VCaP (cell line): ENCODE measurements at regions not wholly inside any gene's neighbourhood (a gene's known extent, or its start where the extent isn't known, plus 50 kb on each side); places are given as distances from the start of the nearest gene placed in this dataset.

ENCODE experiments used
- H3K27ac ChIP-seq: fragments of 450-650 bp; 2 replicates; pipeline ENCODE4 v1.5.1; 2017
- TF ChIP-seq, protein P1 (sequence below): fragments of 450-650 bp; conservative IDR thresholded peaks from 2 replicates; pipeline ENCODE4 v1.5.1; 2017; ENCODE audit warnings: mild to moderate bottlenecking, moderate library complexity

DNA sequence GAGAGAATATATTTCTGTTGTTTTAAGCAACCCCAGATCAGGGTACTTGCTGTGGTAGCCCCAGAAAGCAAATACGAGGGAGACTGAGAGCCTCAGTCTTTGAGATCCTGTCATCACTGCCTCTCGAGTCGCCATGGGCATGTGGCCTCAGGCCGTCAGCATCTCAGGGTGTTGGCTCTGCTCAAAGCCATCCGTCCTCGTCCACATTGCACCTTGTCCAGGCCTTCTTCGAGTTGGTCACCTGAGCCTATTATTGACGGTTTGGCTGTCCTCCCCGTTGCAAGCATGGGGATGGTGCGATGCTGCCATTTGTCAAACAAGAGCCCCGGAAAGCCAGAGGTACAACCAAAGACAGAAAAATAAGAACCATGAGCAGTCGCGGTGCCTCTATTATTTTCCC lies 136.9 kb downstream of the IRF8 start:
- no peak overlapping the region for H3K27ac ChIP-seq
- TF ChIP-seq, protein P1, sequence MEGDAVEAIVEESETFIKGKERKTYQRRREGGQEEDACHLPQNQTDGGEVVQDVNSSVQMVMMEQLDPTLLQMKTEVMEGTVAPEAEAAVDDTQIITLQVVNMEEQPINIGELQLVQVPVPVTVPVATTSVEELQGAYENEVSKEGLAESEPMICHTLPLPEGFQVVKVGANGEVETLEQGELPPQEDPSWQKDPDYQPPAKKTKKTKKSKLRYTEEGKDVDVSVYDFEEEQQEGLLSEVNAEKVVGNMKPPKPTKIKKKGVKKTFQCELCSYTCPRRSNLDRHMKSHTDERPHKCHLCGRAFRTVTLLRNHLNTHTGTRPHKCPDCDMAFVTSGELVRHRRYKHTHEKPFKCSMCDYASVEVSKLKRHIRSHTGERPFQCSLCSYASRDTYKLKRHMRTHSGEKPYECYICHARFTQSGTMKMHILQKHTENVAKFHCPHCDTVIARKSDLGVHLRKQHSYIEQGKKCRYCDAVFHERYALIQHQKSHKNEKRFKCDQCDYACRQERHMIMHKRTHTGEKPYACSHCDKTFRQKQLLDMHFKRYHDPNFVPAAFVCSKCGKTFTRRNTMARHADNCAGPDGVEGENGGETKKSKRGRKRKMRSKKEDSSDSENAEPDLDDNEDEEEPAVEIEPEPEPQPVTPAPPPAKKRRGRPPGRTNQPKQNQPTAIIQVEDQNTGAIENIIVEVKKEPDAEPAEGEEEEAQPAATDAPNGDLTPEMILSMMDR: no peak

DNA sequence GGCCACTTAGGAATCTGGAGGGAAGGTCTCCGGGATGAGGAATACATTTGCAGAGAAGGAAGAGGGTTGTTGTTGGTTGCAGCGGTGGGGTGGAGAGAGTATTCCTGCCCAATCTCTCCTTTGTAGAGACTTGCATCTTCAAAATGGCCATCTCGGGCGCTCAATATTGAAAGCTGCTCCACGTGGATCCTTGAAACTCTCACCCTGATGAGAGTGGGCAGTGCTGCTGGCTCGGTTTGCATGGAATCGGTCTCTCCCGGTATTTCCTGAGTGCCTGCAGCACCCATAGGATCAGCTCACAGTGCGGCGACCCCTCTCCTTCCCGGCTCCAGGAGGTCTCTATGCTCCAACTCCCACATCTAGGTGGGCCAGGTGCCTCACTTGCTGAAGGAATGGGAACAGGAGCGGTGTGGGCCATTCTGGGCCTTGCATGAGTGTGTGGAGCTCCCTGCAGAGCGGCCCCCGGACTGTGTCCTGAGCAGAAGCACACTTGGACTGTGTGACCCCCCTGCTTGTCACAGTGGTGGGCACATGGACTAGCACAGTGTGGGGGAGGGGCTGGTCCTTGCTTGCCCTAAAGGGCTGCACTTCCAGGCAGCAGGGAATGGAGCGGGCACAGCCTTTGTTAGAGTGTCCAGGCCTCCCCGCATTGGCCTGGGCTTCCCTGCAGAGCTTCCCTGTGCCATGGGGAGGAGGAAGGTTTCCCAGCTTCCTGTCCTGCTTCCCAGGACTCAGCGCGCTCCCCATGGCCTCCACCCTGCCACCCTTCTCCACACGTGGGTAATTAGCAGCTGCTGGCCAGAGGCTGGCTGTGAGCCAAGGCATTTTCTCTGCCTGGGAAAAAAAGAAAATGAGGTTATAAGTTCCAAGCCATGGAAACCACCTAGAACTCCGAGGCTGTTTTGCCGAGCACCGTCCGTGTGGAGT lies 139.3 kb downstream of the IRF8 start:
- no peak overlapping the region for H3K27ac ChIP-seq
- TF ChIP-seq, protein P1: no peak

DNA sequence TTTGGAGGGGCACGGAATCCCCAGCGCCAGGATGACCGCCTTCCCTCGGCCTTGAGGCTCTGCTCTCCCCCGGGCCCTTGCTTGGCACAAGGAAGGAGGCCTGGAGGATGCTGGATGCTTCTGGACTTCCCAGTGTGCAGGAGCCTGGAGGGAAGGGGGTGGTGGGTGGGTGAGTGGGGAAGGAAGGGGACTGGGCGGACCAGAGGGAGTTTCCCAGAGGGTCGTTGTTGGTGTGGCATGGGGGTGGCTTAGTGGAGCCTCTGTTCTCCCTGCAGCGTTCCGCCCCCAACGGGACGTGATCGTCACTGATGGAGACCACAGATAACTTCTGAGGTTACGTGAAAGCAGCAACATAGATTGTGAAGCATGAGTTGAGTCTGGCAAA lies 140.0 kb downstream of the IRF8 start:
- no peak overlapping the region for H3K27ac ChIP-seq
- TF ChIP-seq, protein P1: no peak

DNA sequence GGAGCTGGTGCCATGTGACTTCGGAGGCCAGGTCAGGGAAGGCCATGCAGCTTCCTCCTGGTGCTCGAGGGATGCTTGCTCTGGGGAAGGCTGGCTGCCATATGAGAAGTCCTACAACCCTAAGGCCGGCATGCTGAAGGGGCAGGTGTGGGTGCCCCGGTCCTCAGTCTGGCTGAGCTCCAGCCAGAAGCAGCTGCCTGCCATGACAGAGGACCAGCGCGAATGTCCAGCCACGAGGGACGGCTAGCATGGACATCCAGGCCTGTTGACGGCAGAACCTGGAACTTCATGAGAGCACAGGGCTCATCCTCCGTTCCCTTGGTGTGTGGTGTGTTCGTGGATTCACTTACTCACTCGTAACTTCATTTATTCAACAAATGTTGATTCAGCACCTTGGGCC lies 140.6 kb downstream of the IRF8 start:
- no peak overlapping the region for H3K27ac ChIP-seq

DNA sequence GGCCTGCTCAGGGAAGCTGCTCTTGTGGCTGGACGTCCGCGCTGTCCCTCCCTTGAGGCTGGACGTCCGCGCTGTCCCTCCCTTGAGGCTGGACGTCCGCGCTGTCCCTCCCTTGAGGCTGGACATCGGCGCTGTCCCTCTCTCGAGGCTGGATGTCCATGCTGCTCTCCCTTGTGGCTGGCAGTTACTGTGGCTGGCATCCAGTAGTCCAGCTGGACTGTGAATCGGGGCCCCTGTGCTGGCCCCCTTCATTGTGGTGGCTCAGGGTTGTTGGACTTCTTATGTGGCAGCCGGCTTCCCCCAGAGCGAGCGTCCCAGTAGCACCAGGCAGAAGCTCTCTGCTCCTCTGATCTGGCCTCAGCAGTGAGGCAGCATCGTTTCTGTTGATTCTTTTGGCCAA lies 141.5 kb downstream of the IRF8 start:
- H3K27ac ChIP-seq: no peak overlapping the region
- TF ChIP-seq, protein P1: no peak

More for the DNA sequence above, 140.6 kb downstream of the IRF8 start:
- TF ChIP-seq, protein P1: no peak

DNA sequence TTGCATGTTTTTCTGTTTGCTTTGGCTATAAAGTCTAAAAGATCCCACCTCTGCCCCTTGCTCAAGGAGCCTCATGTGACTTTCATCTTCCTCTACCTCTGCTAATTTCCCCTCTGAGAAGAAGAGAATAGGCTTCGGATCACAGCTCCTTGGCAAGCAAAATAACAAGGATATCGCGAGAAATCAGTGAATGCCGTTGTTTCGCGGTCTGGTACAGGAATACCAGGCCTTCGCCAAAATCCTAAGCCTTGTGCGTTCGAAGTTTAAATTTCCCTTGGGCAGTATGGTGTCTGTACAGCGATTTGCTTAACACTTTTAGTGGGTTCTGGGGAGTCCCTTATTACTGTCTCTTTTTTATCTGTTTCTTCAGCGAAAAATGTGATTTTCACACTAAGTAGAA lies 142.3 kb downstream of the IRF8 start:
- TF ChIP-seq, protein P1: no peak
- H3K27ac ChIP-seq: no peak overlapping the region

DNA sequence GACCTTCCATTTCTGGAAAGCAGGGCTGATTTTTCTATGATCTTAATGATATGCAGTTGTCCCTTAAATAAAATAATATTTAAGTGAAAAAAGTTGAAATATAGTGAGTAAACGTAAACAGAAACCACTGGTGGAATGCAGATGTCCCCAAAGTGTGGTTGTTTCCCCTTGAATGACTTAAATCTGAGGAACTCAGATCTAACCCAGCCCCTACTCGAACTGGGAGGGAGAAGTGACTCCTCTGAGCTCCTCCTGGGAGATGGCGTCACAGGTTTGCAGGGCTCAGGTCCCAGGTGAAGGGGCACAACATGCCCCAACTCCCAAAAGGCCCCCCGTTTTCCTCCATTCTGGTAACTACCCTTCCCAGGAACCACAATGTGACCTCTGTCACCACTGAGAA lies 142.8 kb downstream of the IRF8 start:
- TF ChIP-seq, protein P1: no peak
- no peak overlapping the region for H3K27ac ChIP-seq
